ENCODE measurements at regions not wholly inside any gene's neighbourhood (a gene's known extent, or its start where the extent isn't known, plus 50 kb on each side); places are given as distances from the start of the nearest gene placed in this dataset.

DNA sequence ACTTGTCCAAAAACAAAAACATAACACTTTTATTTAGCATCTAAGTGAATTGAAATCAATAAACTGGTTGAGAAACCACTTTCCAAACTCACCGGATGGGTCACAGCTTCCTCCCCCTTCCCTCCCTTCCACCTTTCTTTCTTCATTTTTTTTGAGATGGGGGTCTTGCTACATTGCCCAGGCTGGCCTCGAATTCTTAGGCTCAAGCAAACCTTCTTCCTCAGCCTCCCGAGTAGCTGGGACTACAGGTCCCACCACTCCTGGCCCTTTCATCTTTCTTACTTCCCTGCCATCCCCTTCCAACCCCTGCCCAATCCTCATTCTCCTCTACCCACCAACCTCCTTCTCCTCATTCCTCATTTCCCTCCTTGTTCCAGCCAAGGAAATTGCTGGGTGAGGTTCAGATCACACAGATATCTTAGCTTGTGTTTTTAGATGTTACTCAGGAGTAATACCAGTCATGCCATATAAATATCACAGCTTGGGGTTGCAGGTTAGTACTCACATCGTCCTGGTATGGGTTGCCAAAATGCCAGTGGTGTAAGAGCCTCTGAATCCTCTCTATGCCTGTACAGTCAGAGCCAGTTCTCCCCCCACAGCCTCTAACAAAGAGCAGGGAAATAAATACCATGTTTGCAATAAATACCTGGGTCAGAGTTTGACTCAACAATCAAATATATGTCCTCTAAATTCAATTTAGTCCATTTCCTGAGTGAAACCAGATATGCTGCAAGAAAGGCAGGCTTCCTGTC is 132.7 kb upstream of the NDUFV2 start:
- DNase-seq (ENCODE audit: low spot score): no peak

GRCh38 chr18:8970843-8971242 is 131.7 kb upstream of the NDUFV2 start:
- no peak for DNase-seq (ENCODE audit: low spot score)

DNA sequence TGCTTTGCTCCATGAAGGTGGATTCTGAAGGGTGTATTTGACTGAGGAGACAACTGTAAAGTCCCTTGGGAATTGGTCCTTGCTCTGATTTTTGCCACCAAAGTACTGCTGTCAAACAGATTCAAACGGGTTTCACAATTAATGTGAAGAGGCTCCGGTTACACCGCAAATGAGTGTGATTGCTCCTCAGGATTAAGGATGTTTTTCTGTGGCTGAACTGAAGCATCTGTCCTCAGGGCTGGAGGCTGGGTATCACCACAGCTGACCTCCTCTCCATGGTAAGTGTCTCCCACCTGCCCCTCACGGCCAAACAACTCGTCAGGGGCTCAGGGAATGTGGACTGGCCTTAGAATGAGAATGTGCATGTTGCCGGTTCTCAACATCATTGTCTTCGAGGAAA is 130.4 kb upstream of the NDUFV2 start:
- DNase-seq (ENCODE audit: low spot score): no peak

- DNase-seq (ENCODE audit: low spot score): no peak
Observed at GRCh38 chr18:8974279-8974678, 128.2 kb upstream of the NDUFV2 start.

- DNase-seq (ENCODE audit: low spot score): no peak
Observed at GRCh38 chr18:8974696-8975095, 127.8 kb upstream of the NDUFV2 start.

- DNase-seq (ENCODE audit: low spot score): no peak
Observed at GRCh38 chr18:8975624-8976023, 126.9 kb upstream of the NDUFV2 start.

GRCh38 chr18:8976606-8977005 is 125.9 kb upstream of the NDUFV2 start:
- no peak for DNase-seq (ENCODE audit: low spot score)

DNA sequence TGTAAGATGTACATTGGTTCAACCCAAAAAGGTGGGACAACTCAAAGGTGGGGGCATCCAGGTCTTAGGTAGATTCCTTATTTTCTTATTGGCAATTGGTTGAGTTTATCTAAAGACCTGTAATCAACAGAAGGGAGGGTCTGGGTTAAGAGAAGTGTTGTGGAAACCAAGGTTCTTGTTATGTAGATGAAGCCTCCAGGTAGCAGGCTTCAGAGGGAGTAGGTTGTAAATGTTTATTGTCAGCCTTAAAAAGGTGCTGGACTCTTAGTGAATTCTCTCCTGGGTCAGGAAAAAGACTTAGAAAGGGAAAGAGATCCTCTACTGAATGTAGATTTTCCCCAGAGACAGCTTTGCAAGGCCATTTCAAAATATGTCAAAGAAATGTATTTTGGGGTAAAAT is 125.3 kb upstream of the NDUFV2 start:
- DNase-seq (ENCODE audit: low spot score): no peak

GRCh38 chr18:8977701-8978100 is 124.8 kb upstream of the NDUFV2 start:
- no peak for DNase-seq (ENCODE audit: low spot score)

DNA sequence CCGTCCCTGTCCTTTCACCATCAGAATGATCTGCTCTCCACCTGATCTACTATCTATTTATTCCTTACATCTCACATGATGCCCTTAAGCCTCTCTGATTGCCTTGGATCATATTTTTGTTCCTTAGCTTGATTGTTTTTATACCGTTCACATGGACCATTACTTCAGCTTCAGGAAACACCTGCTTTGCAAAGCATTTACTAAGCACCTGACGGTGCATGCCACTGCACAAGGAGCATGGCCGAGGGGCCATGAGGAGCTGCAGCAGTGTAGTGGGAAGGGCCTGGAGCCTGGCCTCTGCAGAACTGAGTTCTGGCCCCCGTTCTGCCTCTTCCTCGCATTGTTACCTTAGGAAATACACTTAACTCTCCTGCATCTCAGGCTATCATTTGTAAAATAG is 124.1 kb upstream of the NDUFV2 start:
- no peak for DNase-seq (ENCODE audit: low spot score)

DNA sequence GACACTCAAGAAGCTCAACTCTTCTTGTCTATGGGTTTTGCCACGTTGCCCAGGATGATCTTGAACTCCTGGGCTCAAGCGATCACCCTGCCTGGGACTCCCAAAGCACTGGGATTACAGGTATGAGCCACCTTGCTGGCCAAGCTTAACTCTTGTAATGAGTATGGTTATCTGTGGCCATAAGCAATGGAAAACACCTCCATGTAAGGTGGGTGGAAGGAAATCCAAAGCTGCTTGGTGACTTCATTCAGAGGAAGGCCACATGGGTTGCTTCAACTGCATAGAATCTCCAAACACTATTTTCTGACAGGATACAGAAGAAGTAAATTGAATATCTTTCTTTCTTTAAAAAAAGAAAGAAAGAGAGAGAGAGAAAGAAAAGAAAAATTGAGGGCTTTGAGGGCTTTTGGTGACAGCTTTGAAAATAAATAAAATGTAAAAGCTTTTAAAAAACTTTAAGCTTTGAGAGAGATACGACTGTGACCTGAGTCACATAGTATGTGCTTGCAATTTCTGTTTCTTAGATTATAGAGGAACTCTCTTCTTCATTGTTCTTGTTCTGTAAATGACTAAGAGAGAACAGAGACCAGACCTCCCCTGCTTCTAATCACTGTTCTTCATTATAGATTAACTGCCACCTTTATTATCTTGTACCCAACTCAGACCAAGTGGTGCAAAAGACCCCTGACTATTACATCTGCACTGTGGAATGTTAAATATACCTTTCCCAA is 123.1 kb upstream of the NDUFV2 start:
- DNase-seq (ENCODE audit: low spot score): no peak

- DNase-seq (ENCODE audit: low spot score): no peak
Observed at GRCh38 chr18:8980496-8980895, 122.0 kb upstream of the NDUFV2 start.

- DNase-seq (ENCODE audit: low spot score): no peak
Observed at GRCh38 chr18:8980918-8981317, 121.6 kb upstream of the NDUFV2 start.

DNA sequence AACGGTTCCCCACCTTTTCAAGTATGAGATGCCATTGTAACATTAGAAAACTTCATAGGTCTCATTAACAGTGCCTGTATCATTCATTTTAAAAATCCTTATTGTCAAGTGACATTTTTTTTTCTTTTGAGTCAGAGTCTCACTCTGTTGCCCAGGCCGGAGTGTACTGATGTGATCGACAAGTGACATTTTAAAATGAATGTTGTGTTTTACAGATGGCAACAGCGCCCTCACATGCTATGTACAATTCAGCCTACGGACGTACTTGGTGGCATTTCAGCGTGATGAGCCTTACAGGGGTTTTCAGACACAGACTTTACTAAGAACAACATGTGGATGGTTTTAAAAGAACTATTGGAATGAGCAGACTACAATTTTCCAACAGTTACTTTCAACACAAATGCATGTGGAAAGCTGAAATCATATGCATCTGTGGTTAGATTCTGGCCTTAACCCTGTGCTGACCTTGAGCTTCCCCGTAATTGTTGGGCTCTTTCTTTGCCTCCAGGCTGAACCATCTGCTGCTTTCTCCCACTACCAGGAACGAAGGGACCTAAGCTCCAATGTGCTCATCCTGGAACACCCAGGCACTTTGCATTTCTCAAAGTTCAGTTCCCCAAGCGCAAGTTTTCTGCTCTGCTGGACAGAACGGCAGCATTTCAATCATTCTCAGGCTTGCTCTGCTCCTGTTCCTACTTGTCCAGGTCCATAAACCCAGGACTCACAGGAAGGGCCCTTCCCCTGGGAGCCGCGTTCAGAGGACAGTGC is 119.9 kb upstream of the NDUFV2 start:
- no peak for DNase-seq (ENCODE audit: low spot score)

- no peak for DNase-seq (ENCODE audit: low spot score)
Observed at GRCh38 chr18:8983195-8983594, 119.3 kb upstream of the NDUFV2 start.

GRCh38 chr18:8984131-8984721 is 118.3 kb upstream of the NDUFV2 start:
- no peak for DNase-seq (ENCODE audit: low spot score)

DNA sequence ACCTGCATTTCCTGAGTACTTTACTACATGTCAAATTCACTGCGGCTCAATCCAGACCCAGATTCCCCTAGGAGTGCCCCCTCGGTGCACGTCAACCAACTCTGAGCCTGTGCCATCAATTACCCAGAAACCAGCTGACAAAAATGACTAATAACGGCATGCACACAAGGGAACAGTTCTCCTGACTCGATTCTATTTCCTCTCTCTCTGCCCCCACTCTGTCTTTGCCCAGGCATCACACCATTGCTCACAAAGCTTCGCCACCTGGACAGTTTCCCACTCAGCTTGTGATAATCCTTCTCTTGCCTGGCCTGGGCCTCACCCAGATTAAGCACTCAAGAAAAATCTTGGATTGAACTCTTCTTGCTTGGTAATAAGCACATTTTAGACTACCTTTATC is 115.3 kb upstream of the NDUFV2 start:
- DNase-seq (ENCODE audit: low spot score): no peak

GRCh38 chr18:8988260-8988871 is 114.1 kb upstream of the NDUFV2 start:
- peak; percentile 47 for DNase-seq (ENCODE audit: low spot score)

DNA sequence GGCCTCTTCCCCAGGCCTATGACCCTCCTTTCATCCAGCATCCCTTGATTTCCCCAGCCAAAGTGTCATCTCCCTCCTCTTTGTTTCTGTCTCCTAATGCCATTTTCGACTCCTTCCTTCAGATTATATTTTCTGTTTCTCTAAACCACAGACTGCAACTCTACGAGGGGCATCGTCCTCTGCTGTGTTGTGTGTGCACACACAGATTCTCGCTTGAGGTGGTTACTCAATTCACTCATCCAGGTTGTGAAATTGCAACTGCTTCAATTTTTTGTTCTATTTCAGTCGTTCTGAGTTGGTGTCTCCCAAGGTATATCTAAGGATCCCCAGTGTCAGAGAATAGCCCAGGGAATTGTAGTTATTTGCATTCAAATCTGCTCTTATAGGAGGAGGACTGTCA is 113.5 kb upstream of the NDUFV2 start:
- no peak for DNase-seq (ENCODE audit: low spot score)

DNA sequence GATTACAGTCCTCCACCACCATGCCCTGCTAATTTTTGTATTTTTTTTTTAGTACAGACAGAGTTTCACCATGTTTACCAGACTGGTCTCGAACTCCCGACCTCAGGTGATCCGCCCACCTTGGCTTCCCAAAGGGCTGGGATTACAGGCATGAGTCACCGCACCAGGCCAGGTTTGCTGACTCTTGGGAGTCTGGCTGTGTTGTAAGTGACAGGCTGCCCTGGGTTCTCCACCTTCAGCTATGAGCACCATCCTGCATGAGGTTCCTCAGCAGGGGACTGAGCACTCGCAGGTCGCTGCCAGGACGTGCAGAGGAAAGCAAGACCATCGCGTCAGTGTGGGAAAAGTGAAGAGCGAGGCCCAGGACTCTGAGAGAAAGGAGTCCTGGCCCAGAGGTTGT is 112.6 kb upstream of the NDUFV2 start:
- no peak for DNase-seq (ENCODE audit: low spot score)

DNA sequence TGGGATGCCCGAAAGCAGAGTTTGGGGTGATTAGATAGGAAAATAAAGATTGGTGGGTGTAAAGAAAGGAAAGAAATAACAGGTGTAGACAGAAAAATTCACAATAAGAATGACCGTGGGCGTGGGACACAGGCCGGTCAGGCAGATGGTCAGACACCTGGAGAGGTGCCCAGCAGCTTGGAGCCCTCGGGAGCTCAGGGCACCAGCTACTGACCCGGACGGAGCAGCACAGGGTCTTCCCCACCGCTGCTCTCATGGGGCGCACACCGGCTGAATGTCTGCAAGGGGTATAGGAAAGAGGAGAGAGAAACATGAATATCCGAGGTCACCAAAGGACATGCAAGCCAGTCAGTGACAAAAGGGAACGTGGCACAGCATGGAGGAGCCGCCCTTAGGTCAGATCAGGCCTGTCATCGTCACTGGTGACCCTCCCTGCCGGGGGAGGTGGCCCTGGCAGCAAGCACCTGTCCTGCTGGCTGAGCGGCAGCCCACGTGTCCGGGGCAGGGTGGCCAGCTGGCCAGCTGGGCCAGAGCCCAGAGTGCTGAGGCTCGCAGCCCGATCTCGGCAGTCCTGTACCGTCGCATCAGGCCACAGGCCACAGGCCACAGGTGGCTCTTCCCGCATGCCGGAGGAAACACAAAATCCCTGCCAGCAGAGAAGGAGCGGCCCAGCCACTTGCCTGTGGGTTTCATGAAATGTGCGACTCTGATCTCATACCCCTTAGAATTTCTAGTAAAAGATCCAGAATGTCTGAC is 112.0 kb upstream of the NDUFV2 start:
- DNase-seq (ENCODE audit: low spot score): no peak
